Stomach (tissue), 4 donors: ENCODE measurements at regions not wholly inside any gene's neighbourhood (a gene's known extent, or its start where the extent isn't known, plus 50 kb on each side); places are given as distances from the start of the nearest gene placed in this dataset.

Experiments used
- EP300 ChIP-seq: sonication (generic); formaldehyde crosslinking; IDR thresholded peaks from one replicate; pipeline ENCODE4 v1.6.1; 2017; ENCODE audit warnings: antibody characterized with exemption
- POLR2A ChIP-seq, 4 donors: fragments of 450-650 bp; IDR thresholded peaks; one replicate each; pipeline ENCODE4 v1.6.1; 2016; ENCODE audit warnings: antibody characterized with exemption in 4 of 4, control low read depth in 2 of 4, mild to moderate bottlenecking in 1 of 4, moderate library complexity in 1 of 4
- TF ChIP-seq, protein P1 (sequence below), 7 experiments: fragments of 450-650 bp in 4 of 7; fragments of 200-600 bp in 3 of 7; sonication (generic) in 3 of 7; IDR thresholded peaks; one replicate each; pipeline ENCODE4 v1.5.1; 2016 to 2019; ENCODE audit warnings: antibody characterized with exemption in 7 of 7, control low read depth in 2 of 7, mild to moderate bottlenecking in 1 of 7

DNA sequence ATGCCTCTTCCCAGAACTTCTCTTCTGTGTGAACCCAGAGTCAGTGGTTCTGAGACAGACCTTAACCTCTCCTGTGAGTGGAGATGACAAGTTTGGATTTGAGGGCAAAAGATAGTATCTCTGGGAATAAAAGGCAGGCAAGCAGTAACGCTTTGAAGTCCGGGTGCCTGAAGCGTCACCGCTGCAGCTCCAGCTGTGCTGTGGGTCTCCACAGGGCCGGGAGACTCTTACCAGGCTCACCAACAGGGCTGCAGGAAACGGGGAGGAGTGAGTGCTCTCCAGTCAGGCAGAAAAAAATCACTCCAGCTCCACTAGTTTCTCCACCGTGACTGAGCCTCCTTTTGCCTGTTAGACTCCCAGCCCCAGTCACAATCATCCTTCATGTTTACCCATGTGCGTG is 79.7 kb upstream of the MAP4K4 start:
- TF ChIP-seq EP300 (no peak), POLR2A (IDR thresholded peaks at IDR 0.05) (no peak)
- TF ChIP-seq, protein P1, sequence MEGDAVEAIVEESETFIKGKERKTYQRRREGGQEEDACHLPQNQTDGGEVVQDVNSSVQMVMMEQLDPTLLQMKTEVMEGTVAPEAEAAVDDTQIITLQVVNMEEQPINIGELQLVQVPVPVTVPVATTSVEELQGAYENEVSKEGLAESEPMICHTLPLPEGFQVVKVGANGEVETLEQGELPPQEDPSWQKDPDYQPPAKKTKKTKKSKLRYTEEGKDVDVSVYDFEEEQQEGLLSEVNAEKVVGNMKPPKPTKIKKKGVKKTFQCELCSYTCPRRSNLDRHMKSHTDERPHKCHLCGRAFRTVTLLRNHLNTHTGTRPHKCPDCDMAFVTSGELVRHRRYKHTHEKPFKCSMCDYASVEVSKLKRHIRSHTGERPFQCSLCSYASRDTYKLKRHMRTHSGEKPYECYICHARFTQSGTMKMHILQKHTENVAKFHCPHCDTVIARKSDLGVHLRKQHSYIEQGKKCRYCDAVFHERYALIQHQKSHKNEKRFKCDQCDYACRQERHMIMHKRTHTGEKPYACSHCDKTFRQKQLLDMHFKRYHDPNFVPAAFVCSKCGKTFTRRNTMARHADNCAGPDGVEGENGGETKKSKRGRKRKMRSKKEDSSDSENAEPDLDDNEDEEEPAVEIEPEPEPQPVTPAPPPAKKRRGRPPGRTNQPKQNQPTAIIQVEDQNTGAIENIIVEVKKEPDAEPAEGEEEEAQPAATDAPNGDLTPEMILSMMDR (IDR thresholded peaks at IDR 0.05): no peak
